IMR-90 (cell line): ENCODE measurements at regions not wholly inside any gene's neighbourhood (a gene's known extent, or its start where the extent isn't known, plus 50 kb on each side); places are given as distances from the start of the nearest gene placed in this dataset.

ENCODE experiments used
- ATAC-seq: fragments of 200-7000 bp; cut with Tn5 transposase; 2 replicates; pipeline ENCODE4 v1.9.1; 2020; ENCODE audit warnings: low read depth, mild to moderate bottlenecking, moderate library complexity
- BruUV-seq: library from RNA; stranded (reverse); fragments of 400-500 nt; replicated peaks from 2 replicates; lab custom pipeline; 2021; lab: Mats Ljungman, UMichigan
- CTCF ChIA-PET: fragments of 300-600 bp; formaldehyde crosslinking; extraction: SDS; loops from one replicate; lab custom pipeline; 2021; ENCODE audit warnings: antibody characterized with exemption; lab: Yijun Ruan, JAX
- POLR2A ChIA-PET: fragments of 300-600 bp; sonication (Branson Sonifier 250); formaldehyde crosslinking; loops from one replicate; lab custom pipeline; 2022; ENCODE audit warnings: antibody characterized with exemption; ENCODE audit not compliant: unreplicated experiment; lab: Charles Lee
- DNase-seq: peaks from one replicate; pipeline ENCODE4 v3.0.0; 2013
- H2AFZ ChIP-seq: replicated peaks from 2 replicates; pipeline ENCODE3; 2013; ENCODE audit warnings: low read length, mild to moderate bottlenecking; ENCODE audit not compliant: poor library complexity
- H2AK5ac ChIP-seq: 2 replicates; pipeline ENCODE4 v1.6.1; 2013; ENCODE audit warnings: low read depth, low read length, inconsistent platforms
- H2AK9ac ChIP-seq: replicated peaks from 2 replicates; pipeline ENCODE3; 2013; ENCODE audit warnings: mild to moderate bottlenecking, low read depth, low read length, moderate library complexity; ENCODE audit not compliant: poor library complexity
- H2BK120ac ChIP-seq: 2 replicates; pipeline ENCODE4 v1.6.1; 2013; ENCODE audit warnings: low read depth, low read length, inconsistent platforms
- H2BK15ac ChIP-seq: 3 replicates; pipeline ENCODE4 v1.6.1; 2013; ENCODE audit warnings: low read depth, low read length, inconsistent platforms
- H2BK20ac ChIP-seq: 2 replicates; pipeline ENCODE4 v1.6.1; 2013; ENCODE audit warnings: low read depth, mild to moderate bottlenecking, inconsistent platforms, low read length, moderate library complexity
- H2BK5ac ChIP-seq: 2 replicates; pipeline ENCODE4 v1.6.1; 2013; ENCODE audit warnings: mild to moderate bottlenecking, low read depth, low read length, inconsistent platforms; ENCODE audit not compliant: poor library complexity, severe bottlenecking
- H3K14ac ChIP-seq: replicated peaks from 2 replicates; pipeline ENCODE4 v1.6.1; 2013; ENCODE audit warnings: low read depth, low read length, inconsistent platforms
- H3K18ac ChIP-seq: 2 replicates; pipeline ENCODE4 v1.6.1; 2013; ENCODE audit warnings: low read depth, low read length, control low read depth
- H3K23ac ChIP-seq: 2 replicates; pipeline ENCODE4 v1.6.1; 2013; ENCODE audit warnings: low read depth, low read length, inconsistent platforms
- H3K27ac ChIP-seq: 2 replicates; pipeline ENCODE4 v1.5.1; 2013; ENCODE audit warnings: mild to moderate bottlenecking, control low read depth, low read length; ENCODE audit not compliant: insufficient read depth
- H3K27me3 ChIP-seq: 2 replicates; pipeline ENCODE4 v1.6.1; 2013; ENCODE audit warnings: low read length; ENCODE audit not compliant: control insufficient read depth, insufficient read depth
- H3K36me3 ChIP-seq: 2 replicates; pipeline ENCODE4 v1.6.1; 2013; ENCODE audit warnings: low read length, mixed read lengths; ENCODE audit not compliant: control insufficient read depth, insufficient read depth
- H3K4ac ChIP-seq: 2 replicates; pipeline ENCODE4 v1.6.1; 2013; ENCODE audit warnings: low read depth, low read length, inconsistent platforms
- H3K4me1 ChIP-seq: 2 replicates; pipeline ENCODE4 v1.6.1; 2013; ENCODE audit warnings: low read length, mixed read lengths; ENCODE audit not compliant: control insufficient read depth, insufficient read depth
- H3K4me2 ChIP-seq: 2 replicates; pipeline ENCODE4 v1.6.1; 2013; ENCODE audit warnings: low read depth, mild to moderate bottlenecking, control low read depth, low read length, moderate library complexity
- H3K4me3 ChIP-seq: 2 replicates; pipeline ENCODE4 v1.5.1; 2013; ENCODE audit warnings: low read depth, mild to moderate bottlenecking, control low read depth, low read length, moderate library complexity; ENCODE audit not compliant: insufficient read depth
- H3K56ac ChIP-seq: 2 replicates; pipeline ENCODE4 v1.6.1; 2013; ENCODE audit warnings: low read length, inconsistent platforms; ENCODE audit not compliant: insufficient read depth; ENCODE audit errors: extremely low read depth
- H3K79me1 ChIP-seq, 2 experiments: 2 replicates each; pipeline ENCODE4 v1.6.1; 2013; ENCODE audit warnings: low read length in 2 of 2, inconsistent platforms in 1 of 2, low read depth in 1 of 2
- H3K9ac ChIP-seq: 2 replicates; pipeline ENCODE4 v1.6.1; 2013; ENCODE audit warnings: low read depth, low read length, control low read depth
- H3K9me1 ChIP-seq: 2 replicates; pipeline ENCODE4 v1.6.1; 2013; ENCODE audit warnings: low read length, inconsistent platforms; ENCODE audit not compliant: insufficient read depth
- H3K9me3 ChIP-seq: 2 replicates; pipeline ENCODE4 v1.6.1; 2013; ENCODE audit warnings: low read length; ENCODE audit not compliant: control insufficient read depth, insufficient read depth
- H4K20me1 ChIP-seq: 2 replicates; pipeline ENCODE4 v1.6.1; 2013; ENCODE audit warnings: low read length, inconsistent platforms; ENCODE audit not compliant: insufficient read depth
- H4K5ac ChIP-seq: 2 replicates; pipeline ENCODE4 v1.6.1; 2013; ENCODE audit warnings: mild to moderate bottlenecking, low read depth, low read length, control low read depth
- H4K8ac ChIP-seq, 2 experiments: 2 replicates each; pipeline ENCODE4 v1.6.1; 2013; ENCODE audit warnings: low read depth in 2 of 2, low read length in 2 of 2, control low read depth in 1 of 2, inconsistent platforms in 1 of 2
- H4K91ac ChIP-seq: 2 replicates; pipeline ENCODE4 v1.6.1; 2013; ENCODE audit warnings: low read depth, low read length, inconsistent platforms; ENCODE audit not compliant: insufficient read depth
- CHD1 ChIP-seq: IDR thresholded peaks from 2 replicates; pipeline ENCODE4 v1.6.1; 2012; ENCODE audit warnings: low read depth, low read length, improper control_type of control experiment
- CTCF ChIP-seq: conservative IDR thresholded peaks from 2 replicates; pipeline ENCODE4 v1.5.1; 2012; ENCODE audit warnings: mild to moderate bottlenecking, low read depth, low read length, improper control_type of control experiment
- ELK1 ChIP-seq: fragments of 150-350 bp; IDR thresholded peaks from 2 replicates; pipeline ENCODE4 v1.6.1; 2016; ENCODE audit warnings: low read depth, mild to moderate bottlenecking, low read length, moderate library complexity, borderline replicate concordance
- FOS ChIP-seq: fragments of 150-350 bp; IDR thresholded peaks from 2 replicates; pipeline ENCODE4 v1.6.1; 2016; ENCODE audit warnings: low read depth, low read length
- MAFK ChIP-seq: IDR thresholded peaks from 2 replicates; pipeline ENCODE4 v1.6.1; 2012; ENCODE audit warnings: low read depth, low read length, improper control_type of control experiment
- MAZ ChIP-seq: IDR thresholded peaks from 2 replicates; pipeline ENCODE4 v1.6.1; 2012; ENCODE audit warnings: low read depth, mild to moderate bottlenecking, low read length, improper control_type of control experiment, moderate library complexity, borderline replicate concordance
- MXI1 ChIP-seq: IDR thresholded peaks from 2 replicates; pipeline ENCODE4 v1.6.1; 2012; ENCODE audit warnings: low read depth, mild to moderate bottlenecking, low read length, moderate library complexity, borderline replicate concordance
- RAD21 ChIP-seq: IDR thresholded peaks from 2 replicates; pipeline ENCODE4 v1.6.1; 2012; ENCODE audit warnings: low read length, improper control_type of control experiment
- RCOR1 ChIP-seq: IDR thresholded peaks from 2 replicates; pipeline ENCODE4 v1.6.1; 2012; ENCODE audit warnings: mild to moderate bottlenecking, low read length, improper control_type of control experiment; ENCODE audit not compliant: insufficient replicate concordance
- WGBS, 2 experiments: methylation state at CpG; one replicate each; pipeline versions ENCODE4 v1.1.5 to v1.1.7; 2013; ENCODE audit warnings: missing lambda C conversion rate in 2 of 2; ENCODE audit not compliant: insufficient read length in 1 of 2; ENCODE audit errors: extremely low coverage in 2 of 2; 5-methylcytosine and 5-hydroxymethylcytosine counted together
- dilution Hi-C: fragments of 300-500 bp; cut with HindIII; formaldehyde crosslinking; loops from one replicate; pipeline ENCODE4 v1.14.3; 2018; ENCODE audit warnings: low sequenced_read_pairs; ENCODE audit not compliant: unreplicated experiment
- in situ Hi-C: fragments of 300-500 bp; cut with MboI; formaldehyde crosslinking; loops from 3 replicates; pipeline ENCODE4 v1.14.3; 2019; ENCODE audit warnings: low sequenced_read_pairs, inconsistent platforms, mixed read lengths
- intact Hi-C: fragments of 100-400 bp; cut with micrococcal nuclease; formaldehyde crosslinking; loops from 2 replicates; pipeline ENCODE4 v1.10.0; 2022

GRCh38 chr6:112947507-112947906 lies 600.4 kb downstream of the RFPL4B start:
- no TSS peak for BruUV-seq
- 20% methylated on average over 1 of the region's 2 CpGs; no CpG with 5 or more reads in 1 of the 2 experiments for WGBS, 2 experiments
- Histone ChIP-seq H3K79me1 (no peaks in the 10 kb centered on the region), H2BK5ac (no peak overlapping the region), H3K4me3 (no peak overlapping the region), H2AFZ (no peak overlapping the region), H2BK15ac (no peak overlapping the region), H3K14ac (no peak overlapping the region), H3K23ac (no peak overlapping the region), H3K4me2 (no peak overlapping the region), H3K36me3 (no peaks in the 10 kb centered on the region), H3K27ac (no peak overlapping the region), H3K9ac (no peak overlapping the region), H2AK5ac (no peak overlapping the region), H4K20me1 (no peaks in the 10 kb centered on the region), H2BK20ac (no peak overlapping the region), H4K91ac (no peak overlapping the region), H3K56ac (no peak overlapping the region), H3K4ac (no peak overlapping the region), H2AK9ac (no peak overlapping the region), H4K8ac (no peak overlapping the region), H3K4me1 (no peaks in the 10 kb centered on the region), H3K18ac (no peak overlapping the region), H2BK120ac (no peak overlapping the region), H4K5ac (no peak overlapping the region), H3K9me3 (no peaks in the 10 kb centered on the region), H3K27me3 (no peaks in the 10 kb centered on the region), H3K9me1 (no peaks in the 10 kb centered on the region)
- dilution Hi-C loops: no loop called here
- ChIA-PET POLR2A (no interaction called here), CTCF (interaction anchor here (0.5 to 0.8 kb wide), 3 partner anchors 10 to 154 kb away, joined by 3 to 4 read pairs (median 3); no protein-coding TSS in a partner anchor)
- DNase-seq: no peak
- TF ChIP-seq RCOR1 (no peak), MAZ (no peak), CHD1 (no peak), MAFK (no peak), MXI1 (no peak), CTCF (no peak), ELK1 (no peak), FOS (no peak), RAD21 (no peak)
- ATAC-seq: no peak
- in situ Hi-C loops: no loop called here
- intact Hi-C loops: no loop called here
